Body of pancreas (tissue), 4 donors: ENCODE measurements at regions not wholly inside any gene's neighbourhood (a gene's known extent, or its start where the extent isn't known, plus 50 kb on each side); places are given as distances from the start of the nearest gene placed in this dataset.

ENCODE experiments used
- POLR2A ChIP-seq, 3 donors: fragments of 450-650 bp; IDR thresholded peaks; one replicate each; pipeline ENCODE4 v1.6.1; 2016; ENCODE audit warnings: antibody characterized with exemption in 3 of 3, mild to moderate bottlenecking in 2 of 3
- TF ChIP-seq, protein P1 (sequence below), 7 experiments: fragments of 450-650 bp in 4 of 7; fragments of 200-600 bp in 3 of 7; sonication (generic) in 3 of 7; IDR thresholded peaks; one replicate each; pipeline ENCODE4 v1.5.1; 2016 to 2019; ENCODE audit warnings: antibody characterized with exemption in 7 of 7

DNA sequence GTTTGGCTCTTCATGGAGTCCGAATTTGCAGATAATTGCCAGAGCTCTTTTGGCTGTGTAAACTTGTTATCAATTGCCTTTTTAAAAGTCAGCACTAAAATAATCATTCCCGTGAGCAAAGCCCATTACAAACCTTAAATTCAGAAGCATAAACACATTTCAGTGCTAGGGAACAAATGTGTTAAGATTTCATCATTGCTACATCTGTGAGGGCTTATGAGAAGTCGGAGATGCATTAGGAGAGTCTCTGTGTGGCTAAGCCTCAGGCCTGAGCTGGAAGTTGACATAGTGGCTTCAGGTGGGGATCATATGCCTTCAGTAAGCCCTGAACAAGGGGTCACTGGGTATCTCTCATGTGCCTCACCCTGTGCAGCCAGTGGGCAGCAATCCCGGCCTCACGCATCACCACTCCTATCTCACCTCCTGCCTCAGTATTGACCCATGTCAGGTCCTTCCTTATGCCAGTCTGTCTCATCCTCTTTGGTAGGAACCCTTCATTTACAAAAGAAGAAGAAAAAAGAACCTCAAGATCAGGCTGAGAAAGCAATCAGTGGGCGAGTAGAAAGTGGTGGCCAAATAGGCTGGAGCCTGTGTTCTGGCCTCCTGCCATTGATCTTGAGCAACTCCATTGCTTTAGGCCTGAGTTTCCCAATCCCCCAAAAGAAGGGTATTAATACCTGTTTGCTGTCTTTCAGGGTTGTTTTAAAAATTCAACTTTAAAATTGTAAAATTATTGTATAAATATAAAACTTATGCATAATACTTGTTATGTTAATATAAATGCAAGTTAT lies 233.5 kb downstream of the IL20RB start:
- TF ChIP-seq, protein P1, sequence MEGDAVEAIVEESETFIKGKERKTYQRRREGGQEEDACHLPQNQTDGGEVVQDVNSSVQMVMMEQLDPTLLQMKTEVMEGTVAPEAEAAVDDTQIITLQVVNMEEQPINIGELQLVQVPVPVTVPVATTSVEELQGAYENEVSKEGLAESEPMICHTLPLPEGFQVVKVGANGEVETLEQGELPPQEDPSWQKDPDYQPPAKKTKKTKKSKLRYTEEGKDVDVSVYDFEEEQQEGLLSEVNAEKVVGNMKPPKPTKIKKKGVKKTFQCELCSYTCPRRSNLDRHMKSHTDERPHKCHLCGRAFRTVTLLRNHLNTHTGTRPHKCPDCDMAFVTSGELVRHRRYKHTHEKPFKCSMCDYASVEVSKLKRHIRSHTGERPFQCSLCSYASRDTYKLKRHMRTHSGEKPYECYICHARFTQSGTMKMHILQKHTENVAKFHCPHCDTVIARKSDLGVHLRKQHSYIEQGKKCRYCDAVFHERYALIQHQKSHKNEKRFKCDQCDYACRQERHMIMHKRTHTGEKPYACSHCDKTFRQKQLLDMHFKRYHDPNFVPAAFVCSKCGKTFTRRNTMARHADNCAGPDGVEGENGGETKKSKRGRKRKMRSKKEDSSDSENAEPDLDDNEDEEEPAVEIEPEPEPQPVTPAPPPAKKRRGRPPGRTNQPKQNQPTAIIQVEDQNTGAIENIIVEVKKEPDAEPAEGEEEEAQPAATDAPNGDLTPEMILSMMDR (IDR thresholded peaks at IDR 0.05): no peak
- TF ChIP-seq POLR2A (IDR thresholded peaks at IDR 0.05): no peak
